NCI-H1694 treated with DMSO at 0.1 percent for 48 hours (cell line): ENCODE measurements at regions not wholly inside any gene's neighbourhood (a gene's known extent, or its start where the extent isn't known, plus 50 kb on each side); places are given as distances from the start of the nearest gene placed in this dataset.

Source experiments
- DNase-seq: peaks from one replicate; lab custom pipeline; 2025; lab: John Stamatoyannopoulos, UW

GRCh38 chr1:185500001-185500626 is 183.1 kb upstream of the IVNS1ABP start:
- DNase-seq = no peak

- no peak for DNase-seq
These were observed 181.2 kb upstream of the IVNS1ABP start for GRCh38 chr1:185498207-185498606.

GRCh38 chr1:185497177-185497576 is 180.1 kb upstream of the IVNS1ABP start:
- no peak for DNase-seq

- no peak for DNase-seq
These were observed 178.9 kb upstream of the IVNS1ABP start for GRCh38 chr1:185495898-185496297.

GRCh38 chr1:185495007-185495406 is 178.0 kb upstream of the IVNS1ABP start:
- DNase-seq = no peak

- DNase-seq = no peak
These were observed 175.2 kb upstream of the IVNS1ABP start for GRCh38 chr1:185492089-185492825.

GRCh38 chr1:185491604-185492003 is 174.6 kb upstream of the IVNS1ABP start:
- no peak for DNase-seq

- no peak for DNase-seq
These were observed 173.9 kb upstream of the IVNS1ABP start for GRCh38 chr1:185490924-185491323.

GRCh38 chr1:185489406-185489805 is 172.4 kb upstream of the IVNS1ABP start:
- no peak for DNase-seq

GRCh38 chr1:185488808-185489207 is 171.8 kb upstream of the IVNS1ABP start:
- no peak for DNase-seq

- DNase-seq = no peak
These were observed 170.9 kb upstream of the IVNS1ABP start for GRCh38 chr1:185487936-185488335.

- no peak for DNase-seq
These were observed 170.0 kb upstream of the IVNS1ABP start for GRCh38 chr1:185487026-185487425.

- no peak for DNase-seq
These were observed 169.3 kb upstream of the IVNS1ABP start for GRCh38 chr1:185486346-185486745.

GRCh38 chr1:185483664-185484450 is 166.8 kb upstream of the IVNS1ABP start:
- DNase-seq = no peak

GRCh38 chr1:185483217-185483616 is 166.2 kb upstream of the IVNS1ABP start:
- no peak for DNase-seq

- no peak for DNase-seq
These were observed 163.5 kb upstream of the IVNS1ABP start for GRCh38 chr1:185480545-185480944.

- no peak for DNase-seq
These were observed 162.8 kb upstream of the IVNS1ABP start for GRCh38 chr1:185479796-185480195.

- DNase-seq = no peak
These were observed 161.8 kb upstream of the IVNS1ABP start for GRCh38 chr1:185478877-185479276.

- DNase-seq = no peak
These were observed 160.9 kb upstream of the IVNS1ABP start for GRCh38 chr1:185477638-185478580.

GRCh38 chr1:185474440-185475149 is 157.6 kb upstream of the IVNS1ABP start:
- no peak for DNase-seq

- DNase-seq = no peak
These were observed 156.1 kb upstream of the IVNS1ABP start for GRCh38 chr1:185473186-185473585.
